NCI-H1105 treated with DMSO at 0.1 percent for 48 hours (cell line): ENCODE measurements at regions not wholly inside any gene's neighbourhood (a gene's known extent, or its start where the extent isn't known, plus 50 kb on each side); places are given as distances from the start of the nearest gene placed in this dataset.

ENCODE experiments used
- DNase-seq: peaks from one replicate; lab custom pipeline; 2025; lab: John Stamatoyannopoulos, UW

DNA sequence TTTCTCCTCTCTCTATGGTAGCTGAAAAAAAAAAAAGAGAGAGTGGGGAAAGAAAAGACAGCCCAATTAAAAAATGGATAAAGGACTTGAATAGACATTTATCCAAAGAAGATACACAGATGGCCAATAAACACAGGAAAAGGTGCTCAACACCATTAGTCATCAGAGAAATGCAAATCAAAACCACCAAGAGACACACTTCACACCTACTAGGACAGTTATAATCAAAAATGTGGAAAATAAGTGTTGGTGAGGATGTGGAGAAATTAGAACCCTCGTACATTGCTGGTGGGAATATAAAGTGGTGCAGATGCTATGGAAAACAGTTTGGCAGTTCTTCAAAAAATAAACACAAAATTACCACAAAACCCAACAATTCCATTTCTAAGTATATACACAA is 172.4 kb upstream of the GRIN2B start:
- DNase-seq, result no peak

GRCh38 chr12:14156606-14157005 is 175.2 kb upstream of the GRIN2B start:
- no peak for DNase-seq

GRCh38 chr12:14157088-14157747 is 175.8 kb upstream of the GRIN2B start:
- peak; percentile 32 for DNase-seq

GRCh38 chr12:14164266-14164665 is 182.9 kb upstream of the GRIN2B start:
- DNase-seq, result no peak

DNA sequence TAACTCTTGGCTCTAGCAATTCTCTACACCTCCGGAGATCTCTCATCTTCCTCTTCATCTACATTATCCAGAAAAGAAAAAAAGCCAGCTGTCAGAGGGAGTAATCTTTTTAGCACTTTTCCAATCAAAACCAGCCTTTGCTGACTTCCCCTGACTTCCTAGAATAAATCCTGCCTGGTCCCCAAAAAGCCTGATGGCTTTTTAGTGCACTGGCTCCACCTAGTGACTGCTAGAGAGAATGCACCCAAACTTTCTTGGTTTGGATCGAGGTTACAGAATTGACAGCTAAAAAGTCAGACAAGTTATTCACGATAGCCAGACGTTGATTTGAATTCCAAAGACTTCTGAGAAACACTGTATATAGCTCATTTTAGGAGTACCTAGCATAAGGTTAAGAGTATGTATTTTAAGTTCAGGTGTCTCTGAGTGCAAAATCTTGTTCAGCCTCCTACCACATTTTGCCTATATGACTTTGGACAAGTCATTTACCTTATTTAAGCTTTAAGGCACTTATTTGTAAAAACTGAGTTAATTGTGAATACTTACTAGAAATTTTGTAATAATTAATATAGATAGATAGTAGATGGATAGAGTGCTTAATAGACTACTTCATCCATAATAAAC is 185.7 kb upstream of the GRIN2B start:
- peak; percentile 66 for DNase-seq

DNA sequence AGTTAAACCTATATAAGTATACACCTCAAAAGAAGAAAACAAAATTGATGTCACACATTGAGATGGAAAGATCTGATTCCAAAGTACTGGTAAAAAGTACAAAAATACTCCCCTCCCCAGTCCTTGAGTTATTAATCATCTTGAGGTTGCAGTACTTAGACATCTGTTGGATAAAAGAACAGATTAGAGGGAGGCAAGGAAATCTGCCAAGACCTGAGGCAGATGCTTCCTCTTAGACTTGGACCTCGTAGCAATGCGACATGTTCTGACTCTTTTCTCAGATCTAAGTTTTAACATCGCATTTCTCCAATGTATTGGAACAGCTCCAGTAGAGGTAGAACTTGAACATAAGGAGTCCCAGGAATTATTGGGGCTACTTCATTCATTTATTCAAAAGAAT is 187.9 kb upstream of the GRIN2B start:
- DNase-seq, result no peak

GRCh38 chr12:14171106-14171505 is 189.7 kb upstream of the GRIN2B start:
- DNase-seq, result no peak

- no peak for DNase-seq
Measured at GRCh38 chr12:14175206-14175605, 190.3 kb upstream of the ATF7IP start.

GRCh38 chr12:14185427-14186192 is 179.9 kb upstream of the ATF7IP start:
- peak; percentile 51 for DNase-seq

GRCh38 chr12:14186193-14186502 is 179.3 kb upstream of the ATF7IP start:
- no peak for DNase-seq

DNA sequence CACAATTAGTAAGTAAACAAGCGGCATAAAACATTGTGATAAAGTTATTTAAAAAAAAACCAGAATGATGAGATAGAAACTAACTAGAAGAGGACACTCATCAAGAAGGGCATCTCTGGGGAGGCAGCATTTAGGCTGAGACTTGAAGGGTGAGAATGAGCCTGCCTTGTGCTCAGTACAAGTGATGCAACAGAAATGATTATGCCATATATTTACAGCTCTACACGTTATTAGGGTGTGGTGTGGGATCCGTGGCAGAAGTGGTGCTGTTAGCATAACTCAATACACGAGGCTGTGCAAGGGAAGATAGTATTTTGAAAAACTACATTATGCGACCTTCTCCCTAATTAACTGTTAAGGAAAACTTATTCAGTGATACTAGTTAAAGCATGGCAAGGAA is 178.5 kb upstream of the ATF7IP start:
- DNase-seq, result no peak

DNA sequence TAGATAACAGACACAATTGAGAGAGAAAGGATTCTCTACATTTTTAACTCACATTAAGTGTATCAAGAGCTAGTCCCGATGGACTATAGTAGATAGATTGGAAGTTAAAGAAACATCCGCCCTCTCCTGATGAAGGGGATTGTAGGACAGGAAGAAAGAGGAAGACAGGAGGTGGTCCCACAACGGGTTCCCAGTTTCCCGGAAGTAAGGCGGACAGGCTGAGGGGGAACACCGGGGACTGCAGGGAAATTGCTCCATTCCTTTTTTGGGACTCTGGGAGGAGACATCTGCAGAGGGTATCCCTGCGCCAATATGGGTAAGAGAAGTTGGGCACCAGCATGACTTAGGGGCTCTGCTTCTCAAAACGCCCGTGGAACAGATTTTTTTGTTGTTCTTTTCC is 177.5 kb upstream of the ATF7IP start:
- no peak for DNase-seq

DNA sequence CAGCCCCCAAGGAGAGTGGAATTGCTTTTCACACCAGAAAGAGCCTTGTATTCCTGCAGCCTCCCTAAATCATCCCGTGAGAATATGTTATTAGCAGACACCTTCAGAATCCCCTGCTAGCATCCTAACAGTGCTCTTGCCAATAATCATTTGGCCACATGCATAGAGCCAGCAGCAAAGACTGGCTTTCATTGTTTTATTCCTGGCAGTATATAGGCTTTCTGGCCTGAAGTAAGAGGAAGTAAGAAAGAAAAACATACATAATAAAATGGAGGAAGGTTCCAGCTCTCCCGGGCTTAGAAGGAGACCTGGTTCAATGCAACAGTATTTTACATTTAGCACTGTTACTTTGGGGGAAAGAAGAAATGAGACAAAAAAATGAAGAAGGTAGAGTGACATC is 176.7 kb upstream of the ATF7IP start:
- DNase-seq, result no peak

DNA sequence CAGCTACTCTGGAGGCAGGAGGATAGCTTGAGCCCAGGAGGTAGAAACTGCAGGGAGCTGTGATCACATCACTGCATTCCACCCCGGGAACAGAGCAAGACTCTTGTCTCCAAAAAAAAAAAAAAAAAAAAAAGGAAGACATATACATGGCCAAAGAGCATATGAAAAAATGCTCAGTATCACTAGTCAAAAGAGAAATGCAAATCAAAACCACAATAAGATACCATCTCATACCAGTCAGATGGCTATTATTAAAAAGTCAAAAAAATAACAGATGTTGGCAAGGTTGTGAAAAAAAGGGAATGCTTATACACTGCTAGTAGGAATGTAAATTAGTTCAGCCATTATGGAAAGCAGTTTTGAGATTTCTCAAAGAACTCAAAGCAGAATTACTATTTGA is 174.8 kb upstream of the ATF7IP start:
- DNase-seq, result no peak

- DNase-seq, result no peak
Measured at GRCh38 chr12:14191612-14192011, 173.9 kb upstream of the ATF7IP start.

- DNase-seq, result no peak
Measured at GRCh38 chr12:14193639-14194038, 171.8 kb upstream of the ATF7IP start.

GRCh38 chr12:14194572-14194971 is 170.9 kb upstream of the ATF7IP start:
- no peak for DNase-seq

DNA sequence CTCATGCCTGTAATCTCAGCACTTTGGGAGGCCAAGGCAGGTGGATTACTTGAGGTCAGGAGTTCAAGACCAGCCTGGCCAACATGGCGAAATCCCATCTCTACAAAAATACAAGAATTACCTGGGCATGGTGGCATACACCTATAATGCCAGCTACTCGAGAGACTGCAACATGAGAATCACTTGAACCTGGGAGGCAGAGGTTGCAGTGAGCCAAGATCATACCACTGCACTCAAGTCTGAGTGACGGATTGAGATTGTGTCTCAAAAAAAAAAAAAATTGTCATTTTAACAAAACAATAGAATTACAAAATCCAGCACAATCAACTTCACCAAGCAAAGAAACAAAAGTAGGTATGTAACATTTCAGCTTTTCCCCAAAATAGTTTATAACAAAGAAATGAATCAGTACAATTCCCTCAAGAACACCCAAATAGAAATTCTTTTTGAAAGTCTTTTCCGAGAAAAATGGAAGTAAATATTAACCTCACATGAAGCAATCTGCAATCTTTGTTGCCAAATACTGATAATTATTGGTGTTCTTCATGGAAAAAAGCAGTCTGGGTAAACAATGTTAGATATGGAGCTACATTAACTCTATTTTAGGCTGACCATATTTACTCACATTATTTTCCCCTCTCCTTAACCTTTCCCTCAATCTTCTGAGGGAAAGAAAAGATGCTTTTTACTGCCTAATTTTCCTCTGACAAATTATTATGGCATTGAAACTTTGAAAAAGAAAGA is 165.9 kb upstream of the ATF7IP start:
- no peak for DNase-seq

GRCh38 chr12:14200598-14200997 is 164.9 kb upstream of the ATF7IP start:
- DNase-seq, result no peak

GRCh38 chr12:14201291-14201690 is 164.2 kb upstream of the ATF7IP start:
- DNase-seq, result no peak

DNA sequence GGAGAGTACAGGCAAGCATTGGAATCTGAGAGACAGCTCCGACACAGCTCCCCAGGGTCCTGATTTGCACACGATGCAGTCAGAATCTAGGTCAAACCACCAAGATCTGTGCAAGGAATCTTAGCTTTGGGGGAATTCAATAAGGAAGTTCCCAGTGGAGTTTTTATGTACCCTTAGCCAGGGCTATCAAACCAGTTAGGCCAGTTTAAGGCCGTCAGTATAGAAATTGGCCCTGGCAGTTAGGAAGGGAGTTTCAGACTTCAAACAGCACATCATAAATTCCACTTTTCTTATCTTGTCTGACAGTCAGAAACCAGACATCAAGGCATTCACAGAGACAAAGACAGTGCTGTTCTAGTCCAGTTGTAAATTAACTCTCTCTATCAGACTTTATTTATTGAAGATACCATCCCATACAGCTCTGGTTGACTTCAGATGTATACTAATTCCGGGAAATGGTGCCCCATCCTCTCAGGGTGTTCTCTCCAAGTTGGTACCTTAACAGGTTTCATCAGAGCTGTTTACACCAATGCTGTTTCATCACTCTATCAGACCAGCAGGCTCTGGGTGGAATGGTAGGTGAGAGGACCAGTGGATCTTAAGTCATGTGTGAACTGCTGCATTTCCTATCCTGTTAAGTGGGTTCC is 157.5 kb upstream of the ATF7IP start:
- peak; percentile 33 for DNase-seq

DNA sequence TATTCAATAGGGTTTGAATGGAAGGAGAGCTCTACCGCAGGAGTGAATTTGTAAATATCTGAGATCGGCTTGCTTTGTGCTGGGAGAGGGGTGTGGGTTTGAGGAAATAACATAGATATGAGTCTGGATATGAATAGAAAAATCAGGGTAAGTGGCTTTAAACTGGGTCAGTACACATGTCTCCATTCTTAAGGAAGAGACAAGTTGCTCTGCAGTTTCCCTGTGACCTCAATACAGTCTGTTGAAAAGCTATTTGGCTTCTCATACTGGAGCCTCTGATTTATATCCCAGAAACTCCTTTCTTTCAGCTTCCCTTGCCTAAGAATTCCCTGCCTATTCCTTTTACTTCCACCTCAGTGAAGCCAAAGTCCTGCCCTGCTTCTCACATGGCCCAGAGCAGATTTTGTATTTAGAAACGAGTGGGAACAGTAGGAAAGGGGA is 153.5 kb upstream of the ATF7IP start:
- DNase-seq, result no peak
